Uterus (tissue), 3 donors: ENCODE measurements at regions not wholly inside any gene's neighbourhood (a gene's known extent, or its start where the extent isn't known, plus 50 kb on each side); places are given as distances from the start of the nearest gene placed in this dataset.

Source experiments
- DNase-seq, 2 donors: peaks; one replicate each; pipeline ENCODE4 v3.0.0-alpha.2; 2019 to 2020
- H3K27ac ChIP-seq, 2 donors: fragments of 200-600 bp; sonication (generic); 1 replicate in 1 of 2; 2 replicates in 1 of 2; pipeline ENCODE4 v1.5.1; 2016 to 2018
- H3K27me3 ChIP-seq, 2 donors: fragments of 200-600 bp; sonication (generic); one replicate each; pipeline ENCODE4 v1.5.1; 2018 to 2019; ENCODE audit warnings: control low read depth in 1 of 2
- H3K36me3 ChIP-seq, 2 donors: fragments of 200-600 bp; sonication (generic); one replicate each; pipeline ENCODE4 v1.5.1; 2019; ENCODE audit warnings: control low read depth in 1 of 2
- H3K4me1 ChIP-seq, 2 donors: fragments of 200-600 bp; sonication (generic); one replicate each; pipeline ENCODE4 v1.5.1; 2018 to 2019; ENCODE audit warnings: control low read depth in 1 of 2
- H3K4me3 ChIP-seq, 2 donors: fragments of 200-600 bp; sonication (generic); 1 replicate in 1 of 2; 2 replicates in 1 of 2; pipeline ENCODE4 v1.5.1; 2018 to 2019; ENCODE audit warnings: mild to moderate bottlenecking in 1 of 2
- H3K9me3 ChIP-seq, 2 donors: fragments of 200-600 bp; sonication (generic); one replicate each; pipeline ENCODE4 v1.5.1; 2019; ENCODE audit warnings: control low read depth in 1 of 2
- CTCF ChIP-seq, 4 experiments: fragments of 200-600 bp in 2 of 4; fragments of 450-650 bp in 2 of 4; sonication (generic) in 2 of 4; IDR thresholded peaks; one replicate each; pipeline ENCODE4 v1.5.1; 2016 to 2019; ENCODE audit warnings: antibody characterized with exemption in 4 of 4, mild to moderate bottlenecking in 2 of 4, moderate library complexity in 1 of 4
- POLR2A ChIP-seq, 2 donors: fragments of 450-650 bp; IDR thresholded peaks; one replicate each; pipeline ENCODE4 v1.6.1; 2016; ENCODE audit warnings: antibody characterized with exemption in 2 of 2, mild to moderate bottlenecking in 1 of 2, moderate library complexity in 1 of 2
- intact Hi-C: fragments of 100-400 bp; cut with DNase I; formaldehyde crosslinking; loops from one replicate; pipeline ENCODE4 v1.15.1; 2023; ENCODE audit warnings: low total_unique reads
- donor health status: DM: yes; HTN: yes; CAD: no.

GRCh38 chr7:125255810-125256209 is 326.2 kb upstream of the POT1 start:
- H3K4me3 ChIP-seq = no peak overlapping the region
- no peaks in the 10 kb centered on the region for H3K27me3 ChIP-seq
- H3K4me1 ChIP-seq = no peaks in the 10 kb centered on the region
- H3K9me3 ChIP-seq = no peaks in the 10 kb centered on the region
- no peaks in the 10 kb centered on the region for H3K36me3 ChIP-seq
- TF ChIP-seq POLR2A (IDR thresholded peaks at IDR 0.05) (no peak), CTCF (IDR thresholded peaks at IDR 0.05) (no peak)
- intact Hi-C loops = no loop called here
- no peak for DNase-seq
- H3K27ac ChIP-seq = no peak overlapping the region

- Histone ChIP-seq H3K4me1 (no peaks in the 10 kb centered on the region), H3K4me3 (no peak overlapping the region), H3K27me3 (no peaks in the 10 kb centered on the region), H3K9me3 (no peaks in the 10 kb centered on the region), H3K36me3 (no peaks in the 10 kb centered on the region), H3K27ac (no peak overlapping the region)
- TF ChIP-seq CTCF (IDR thresholded peaks at IDR 0.05) (no peak), POLR2A (IDR thresholded peaks at IDR 0.05) (no peak)
- DNase-seq = no peak
- intact Hi-C loops = no loop called here
Measured at GRCh38 chr7:125254566-125254965, 324.9 kb upstream of the POT1 start.

GRCh38 chr7:125253452-125254190 is 324.0 kb upstream of the POT1 start:
- no peaks in the 10 kb centered on the region for H3K27me3 ChIP-seq
- no peaks in the 10 kb centered on the region for H3K4me1 ChIP-seq
- H3K27ac ChIP-seq = no peak overlapping the region
- DNase-seq = no peak
- H3K36me3 ChIP-seq = no peaks in the 10 kb centered on the region
- H3K9me3 ChIP-seq = no peaks in the 10 kb centered on the region
- no peak for TF ChIP-seq CTCF (IDR thresholded peaks at IDR 0.05)
- TF ChIP-seq POLR2A (IDR thresholded peaks at IDR 0.05) = no peak
- no peak overlapping the region for H3K4me3 ChIP-seq
- intact Hi-C loops = no loop called here

GRCh38 chr7:125247514-125248098 is 318.0 kb upstream of the POT1 start:
- no peak overlapping the region for H3K27ac ChIP-seq
- no peak for DNase-seq
- TF ChIP-seq CTCF (IDR thresholded peaks at IDR 0.05) = no peak
- H3K9me3 ChIP-seq = no peaks in the 10 kb centered on the region
- H3K36me3 ChIP-seq = no peaks in the 10 kb centered on the region
- intact Hi-C loops = no loop called here
- no peaks in the 10 kb centered on the region for H3K4me1 ChIP-seq
- no peaks in the 10 kb centered on the region for H3K27me3 ChIP-seq
- H3K4me3 ChIP-seq = no peak overlapping the region

GRCh38 chr7:125246706-125247105 is 317.1 kb upstream of the POT1 start:
- H3K27ac ChIP-seq = no peak overlapping the region
- no peaks in the 10 kb centered on the region for H3K27me3 ChIP-seq
- no peaks in the 10 kb centered on the region for H3K36me3 ChIP-seq
- no peak for DNase-seq
- no peaks in the 10 kb centered on the region for H3K4me1 ChIP-seq
- no peaks in the 10 kb centered on the region for H3K9me3 ChIP-seq
- intact Hi-C loops = no loop called here
- H3K4me3 ChIP-seq = no peak overlapping the region
- no peak for TF ChIP-seq CTCF (IDR thresholded peaks at IDR 0.05)
- TF ChIP-seq POLR2A (IDR thresholded peaks at IDR 0.05) = no peak
